Panc1 (cell line): ENCODE measurements at regions not wholly inside any gene's neighbourhood (a gene's known extent, or its start where the extent isn't known, plus 50 kb on each side); places are given as distances from the start of the nearest gene placed in this dataset.

Experiments used
- ATAC-seq: fragments of 200-7000 bp; cut with Tn5 transposase; 2 replicates; pipeline ENCODE4 v1.9.1; 2020; ENCODE audit warnings: mild to moderate bottlenecking, moderate library complexity
- BruUV-seq: library from RNA; stranded (reverse); fragments of 400-500 nt; replicated peaks from 2 replicates; lab custom pipeline; 2021; lab: Mats Ljungman, UMichigan
- CTCF ChIA-PET: fragments of 300-600 bp; sonication (Branson Sonifier 250); formaldehyde crosslinking; loops from one replicate; lab custom pipeline; 2022; ENCODE audit warnings: antibody characterized with exemption; lab: Charles Lee
- POLR2A ChIA-PET: fragments of 300-600 bp; sonication (Branson Sonifier 250); formaldehyde crosslinking; loops from one replicate; lab custom pipeline; 2022; ENCODE audit warnings: antibody characterized with exemption; lab: Charles Lee
- DNase-seq: peaks from one replicate; pipeline ENCODE4 v3.0.0-alpha.2; 2010; ENCODE audit warnings: low read depth, low spot score
- H3K27ac ChIP-seq: 2 replicates; pipeline ENCODE4 v1.5.1; 2011; ENCODE audit warnings: mild to moderate bottlenecking, low read length, inconsistent platforms
- H3K27me3 ChIP-seq: fragments of 200-500 bp; sonication (Bioruptor generic); 2 replicates; pipeline ENCODE4 v1.6.0; 2014; ENCODE audit warnings: low read length, inconsistent platforms; ENCODE audit not compliant: control insufficient read depth, insufficient read depth
- H3K36me3 ChIP-seq: fragments of 200-500 bp; sonication (Bioruptor generic); 2 replicates; pipeline ENCODE4 v1.5.1; 2014; ENCODE audit warnings: inconsistent platforms, mild to moderate bottlenecking, low read length, moderate library complexity; ENCODE audit not compliant: control insufficient read depth, insufficient read depth
- H3K4me1 ChIP-seq: 2 replicates; pipeline ENCODE4 v1.5.1; 2011; ENCODE audit warnings: inconsistent platforms, mild to moderate bottlenecking, low read length, moderate library complexity; ENCODE audit not compliant: control insufficient read depth, insufficient read depth
- H3K4me3 ChIP-seq, 2 experiments: 2 replicates each; pipeline ENCODE4 v1.5.1; 2011 to 2012; ENCODE audit warnings: low read depth in 2 of 2, low read length in 2 of 2, mild to moderate bottlenecking in 2 of 2, inconsistent platforms in 1 of 2, moderate library complexity in 1 of 2
- H3K9me3 ChIP-seq: fragments of 200-500 bp; sonication (Bioruptor generic); 2 replicates; pipeline ENCODE4 v1.5.1; 2014; ENCODE audit warnings: low read depth, mild to moderate bottlenecking, inconsistent platforms, low read length, moderate library complexity; ENCODE audit not compliant: control insufficient read depth, insufficient read depth
- POLR2AphosphoS5 ChIP-seq: IDR thresholded peaks from 2 replicates; pipeline ENCODE4 v1.6.1; 2012; ENCODE audit warnings: mild to moderate bottlenecking, low read depth, low read length, moderate library complexity
- REST ChIP-seq, 2 experiments: IDR thresholded peaks; 2 replicates each; pipeline ENCODE4 v1.6.1; 2011 to 2012; ENCODE audit warnings: low read depth in 2 of 2, control low read depth in 1 of 2, low read length in 1 of 2, mild to moderate bottlenecking in 1 of 2, moderate library complexity in 1 of 2; ENCODE audit not compliant: insufficient read depth in 1 of 2
- SIN3A ChIP-seq: IDR thresholded peaks from 2 replicates; pipeline ENCODE4 v1.6.1; 2012; ENCODE audit warnings: low read depth, mild to moderate bottlenecking, low read length, moderate library complexity, borderline replicate concordance; ENCODE audit not compliant: insufficient read depth
- TCF7L2 ChIP-seq: IDR thresholded peaks from 2 replicates; pipeline ENCODE4 v1.6.1; 2011; ENCODE audit warnings: mild to moderate bottlenecking, low read depth, low read length, inconsistent platforms
- in situ Hi-C: cut with HindIII; loops from 2 replicates; pipeline ENCODE4 v1.10.0; 2016; ENCODE audit warnings: low sequenced_read_pairs, low pct_unique_long_range_greater_than_20kb
- intact Hi-C: fragments of 100-400 bp; cut with micrococcal nuclease; formaldehyde crosslinking; loops from one replicate; pipeline ENCODE4 v1.10.0; 2022; ENCODE audit not compliant: unreplicated experiment
- TF ChIP-seq, protein P1 (sequence below): fragments of 450-650 bp; IDR thresholded peaks from 2 replicates; pipeline ENCODE4 v1.5.1; 2017; ENCODE audit warnings: mild to moderate bottlenecking

GRCh38 chr21:16072221-16072620, 342.4 kb downstream of the USP25 start:
- DNase-seq (no peak), ATAC-seq (no peak)
- ChIA-PET CTCF (no interaction called here), POLR2A (no interaction called here)
- no TSS peak for BruUV-seq
- H3K27ac ChIP-seq: no peak overlapping the region
- H3K4me3 ChIP-seq: no peak overlapping the region
- H3K4me1 ChIP-seq: no peaks in the 10 kb centered on the region
- H3K36me3 ChIP-seq: no peaks in the 10 kb centered on the region
- no peaks in the 10 kb centered on the region for H3K9me3 ChIP-seq
- in situ Hi-C loops: no loop called here
- no peaks in the 10 kb centered on the region for H3K27me3 ChIP-seq
- intact Hi-C loops: no loop called here
- TF ChIP-seq TCF7L2 (no peak), POLR2AphosphoS5 (no peak), SIN3A (no peak), REST (IDR thresholded peaks at IDR 0.05; ENCODE audit: insufficient read depth in 1 of 2, low read depth in 2 of 2, low read length in 1 of 2) (no peak)
- TF ChIP-seq, protein P1, sequence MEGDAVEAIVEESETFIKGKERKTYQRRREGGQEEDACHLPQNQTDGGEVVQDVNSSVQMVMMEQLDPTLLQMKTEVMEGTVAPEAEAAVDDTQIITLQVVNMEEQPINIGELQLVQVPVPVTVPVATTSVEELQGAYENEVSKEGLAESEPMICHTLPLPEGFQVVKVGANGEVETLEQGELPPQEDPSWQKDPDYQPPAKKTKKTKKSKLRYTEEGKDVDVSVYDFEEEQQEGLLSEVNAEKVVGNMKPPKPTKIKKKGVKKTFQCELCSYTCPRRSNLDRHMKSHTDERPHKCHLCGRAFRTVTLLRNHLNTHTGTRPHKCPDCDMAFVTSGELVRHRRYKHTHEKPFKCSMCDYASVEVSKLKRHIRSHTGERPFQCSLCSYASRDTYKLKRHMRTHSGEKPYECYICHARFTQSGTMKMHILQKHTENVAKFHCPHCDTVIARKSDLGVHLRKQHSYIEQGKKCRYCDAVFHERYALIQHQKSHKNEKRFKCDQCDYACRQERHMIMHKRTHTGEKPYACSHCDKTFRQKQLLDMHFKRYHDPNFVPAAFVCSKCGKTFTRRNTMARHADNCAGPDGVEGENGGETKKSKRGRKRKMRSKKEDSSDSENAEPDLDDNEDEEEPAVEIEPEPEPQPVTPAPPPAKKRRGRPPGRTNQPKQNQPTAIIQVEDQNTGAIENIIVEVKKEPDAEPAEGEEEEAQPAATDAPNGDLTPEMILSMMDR: no peak

- BruUV-seq: no TSS peak
- TF ChIP-seq SIN3A (no peak), POLR2AphosphoS5 (no peak), REST (IDR thresholded peaks at IDR 0.05; ENCODE audit: insufficient read depth in 1 of 2, low read depth in 2 of 2, low read length in 1 of 2) (no peak), TCF7L2 (no peak)
- TF ChIP-seq, protein P1: no peak
- in situ Hi-C loops: no loop called here
- Histone ChIP-seq H3K27ac (no peak overlapping the region), H3K27me3 (no peaks in the 10 kb centered on the region), H3K4me3 (no peak overlapping the region), H3K9me3 (no peaks in the 10 kb centered on the region), H3K4me1 (no peaks in the 10 kb centered on the region), H3K36me3 (no peaks in the 10 kb centered on the region)
- POLR2A ChIA-PET: no interaction called here
- ATAC-seq (no peak), DNase-seq (no peak)
- intact Hi-C loops: no loop called here
- CTCF ChIA-PET: no interaction called here
These were observed 343.0 kb downstream of the USP25 start for GRCh38 chr21:16072737-16073136.
